Upper lobe of left lung (tissue), 6 donors: ENCODE measurements at regions not wholly inside any gene's neighbourhood (a gene's known extent, or its start where the extent isn't known, plus 50 kb on each side); places are given as distances from the start of the nearest gene placed in this dataset.

Experiments
- ATAC-seq, 2 donors: fragments of 200-7000 bp; cut with Tn5 transposase; one replicate each; pipeline ENCODE4 v1.9.1; 2022; ENCODE audit warnings: mild to moderate bottlenecking in 2 of 2, moderate library complexity in 2 of 2; ENCODE audit not compliant: low FRiP score in 2 of 2
- DNase-seq, 2 donors: peaks; one replicate each; pipeline ENCODE4 v3.0.0-alpha.2; 2019 to 2020
- H3K27ac ChIP-seq, 4 donors: fragments of 200-600 bp; sonication (generic); one replicate each; pipeline ENCODE4 v1.5.1; 2016 to 2019
- H3K27me3 ChIP-seq, 4 donors: fragments of 200-600 bp; sonication (generic); one replicate each; pipeline ENCODE4 v1.5.1; 2017 to 2019
- H3K36me3 ChIP-seq, 4 donors: fragments of 200-600 bp; sonication (generic); one replicate each; pipeline ENCODE4 v1.5.1; 2016 to 2019
- H3K4me1 ChIP-seq, 4 donors: fragments of 200-600 bp; sonication (generic); one replicate each; pipeline ENCODE4 v1.5.1; 2018 to 2019
- H3K4me3 ChIP-seq, 4 donors: fragments of 200-600 bp; sonication (generic); one replicate each; pipeline ENCODE4 v1.5.1; 2017 to 2019; ENCODE audit warnings: mild to moderate bottlenecking in 2 of 4, moderate library complexity in 1 of 4
- H3K9me3 ChIP-seq, 4 donors: fragments of 200-600 bp; sonication (generic); one replicate each; pipeline ENCODE4 v1.5.1; 2018 to 2019
- CTCF ChIP-seq, 6 experiments: fragments of 450-650 bp in 4 of 6; fragments of 200-600 bp in 2 of 6; sonication (generic) in 2 of 6; IDR thresholded peaks; one replicate each; pipeline ENCODE4 v1.5.1; 2016 to 2019; ENCODE audit warnings: antibody characterized with exemption in 6 of 6
- EP300 ChIP-seq, 4 donors: sonication (generic); formaldehyde crosslinking; IDR thresholded peaks; one replicate each; pipeline ENCODE4 v1.5.1; 2017; ENCODE audit warnings: antibody characterized with exemption in 4 of 4, control low read depth in 2 of 4
- POLR2A ChIP-seq, 4 donors: fragments of 450-650 bp; IDR thresholded peaks; one replicate each; pipeline ENCODE4 v1.5.1; 2016 to 2017; ENCODE audit warnings: antibody characterized with exemption in 4 of 4, mild to moderate bottlenecking in 2 of 4
- POLR2AphosphoS5 ChIP-seq, 2 donors: sonication (generic); formaldehyde crosslinking; IDR thresholded peaks; one replicate each; pipeline ENCODE4 v1.5.1; 2017; ENCODE audit warnings: antibody characterized with exemption in 2 of 2
- WGBS, 2 donors: methylation state at CpG; one replicate each; pipeline ENCODE4 v1.1.5; 2017 to 2018; 5-methylcytosine and 5-hydroxymethylcytosine counted together
- donor health status: DM: no; HTN: no; CAD: no; lungs with moderate emphysema.
- donor health status: DM: no; HTN: yes; CAD: no; lungs with severe emphysema.

- Histone ChIP-seq H3K9me3 (no peaks in the 10 kb centered on the region), H3K27ac (no peak overlapping the region), H3K4me3 (no peak overlapping the region), H3K4me1 (no peaks in the 10 kb centered on the region), H3K27me3 (no peaks in the 10 kb centered on the region), H3K36me3 (no peaks in the 10 kb centered on the region)
- no peak for ATAC-seq
- no peak for TF ChIP-seq CTCF (IDR thresholded peaks at IDR 0.05)
- no peak for TF ChIP-seq EP300 (IDR thresholded peaks at IDR 0.05)
- TF ChIP-seq POLR2AphosphoS5 (IDR thresholded peaks at IDR 0.05), result no peak
- no peak for TF ChIP-seq POLR2A (IDR thresholded peaks at IDR 0.05)
- 74 to 92% methylated on average over 1 of the region's 1 CpG for WGBS, 2 donors
- DNase-seq, result no peak
Measured at GRCh38 chr1:194298007-194298598, 1111.7 kb upstream of the B3GALT2 start.

GRCh38 chr1:194297094-194297493, 1110.7 kb upstream of the B3GALT2 start:
- WGBS, 2 donors, result 83 to 98% methylated on average over 2 of the region's 2 CpGs
- Histone ChIP-seq H3K36me3 (no peaks in the 10 kb centered on the region), H3K27ac (no peak overlapping the region), H3K4me3 (no peak overlapping the region), H3K4me1 (no peaks in the 10 kb centered on the region), H3K9me3 (no peaks in the 10 kb centered on the region), H3K27me3 (no peaks in the 10 kb centered on the region)
- DNase-seq (no peak), ATAC-seq (no peak)
- TF ChIP-seq POLR2A (IDR thresholded peaks at IDR 0.05), result no peak
- no peak for TF ChIP-seq EP300 (IDR thresholded peaks at IDR 0.05)

- TF ChIP-seq POLR2A (IDR thresholded peaks at IDR 0.05) (no peak), POLR2AphosphoS5 (IDR thresholded peaks at IDR 0.05) (no peak), EP300 (IDR thresholded peaks at IDR 0.05) (no peak), CTCF (IDR thresholded peaks at IDR 0.05) (no peak)
- H3K36me3 ChIP-seq, result no peaks in the 10 kb centered on the region
- H3K9me3 ChIP-seq, result no peaks in the 10 kb centered on the region
- 57 to 63% methylated on average over 2 of the region's 2 CpGs for WGBS, 2 donors
- H3K27ac ChIP-seq, result no peak overlapping the region
- no peak overlapping the region for H3K4me3 ChIP-seq
- ATAC-seq, result no peak
- H3K27me3 ChIP-seq, result no peaks in the 10 kb centered on the region
- no peaks in the 10 kb centered on the region for H3K4me1 ChIP-seq
- DNase-seq, result no peak
Measured at GRCh38 chr1:194296201-194296600, 1109.8 kb upstream of the B3GALT2 start.

- H3K36me3 ChIP-seq, result no peaks in the 10 kb centered on the region
- WGBS, 2 donors, result 29 to 31% methylated on average over 1 of the region's 1 CpG
- DNase-seq (no peak), ATAC-seq (peak; percentile 30 to 67)
- no peaks in the 10 kb centered on the region for H3K27me3 ChIP-seq
- H3K9me3 ChIP-seq, result no peaks in the 10 kb centered on the region
- no peaks in the 10 kb centered on the region for H3K4me1 ChIP-seq
- H3K4me3 ChIP-seq, result no peak overlapping the region
- TF ChIP-seq POLR2AphosphoS5 (IDR thresholded peaks at IDR 0.05) (no peak), EP300 (IDR thresholded peaks at IDR 0.05) (no peak), POLR2A (IDR thresholded peaks at IDR 0.05) (no peak), CTCF (IDR thresholded peaks at IDR 0.05) (peak; percentile 21 to 79 (median 53))
- no peak overlapping the region for H3K27ac ChIP-seq
Measured at GRCh38 chr1:194295685-194296084, 1109.3 kb upstream of the B3GALT2 start.

- no peaks in the 10 kb centered on the region for H3K27me3 ChIP-seq
- H3K36me3 ChIP-seq, result no peaks in the 10 kb centered on the region
- H3K4me1 ChIP-seq, result no peaks in the 10 kb centered on the region
- no peak overlapping the region for H3K4me3 ChIP-seq
- no peaks in the 10 kb centered on the region for H3K9me3 ChIP-seq
- ATAC-seq (no peak), DNase-seq (no peak)
- H3K27ac ChIP-seq, result no peak overlapping the region
- TF ChIP-seq EP300 (IDR thresholded peaks at IDR 0.05) (no peak), POLR2AphosphoS5 (IDR thresholded peaks at IDR 0.05) (no peak), POLR2A (IDR thresholded peaks at IDR 0.05) (no peak), CTCF (IDR thresholded peaks at IDR 0.05) (no peak)
- 90 to 100% methylated on average over 1 of the region's 1 CpG for WGBS, 2 donors
Measured at GRCh38 chr1:194293851-194294405, 1107.5 kb upstream of the B3GALT2 start.
